HUDEP-2 (cell line): ENCODE measurements at regions not wholly inside any gene's neighbourhood (a gene's known extent, or its start where the extent isn't known, plus 50 kb on each side); places are given as distances from the start of the nearest gene placed in this dataset.

ENCODE experiments used
- DNase-seq, 76 experiments: peaks; one replicate each; lab custom pipeline; 2025; ENCODE audit not compliant: unreplicated experiment in 76 of 76; lab: John Stamatoyannopoulos, UW

GRCh38 chr1:213371847-213372619 lies 321.0 kb downstream of the RPS6KC1 start:
- DNase-seq, result no peak

- peak in 49 of 76 experiments; percentile 3 to 59 (median 31) for DNase-seq
Measured at GRCh38 chr1:213374369-213374768, 323.3 kb downstream of the RPS6KC1 start.

GRCh38 chr1:213375002-213375401 lies 324.0 kb downstream of the RPS6KC1 start:
- DNase-seq, result no peak

GRCh38 chr1:213376862-213377372 lies 325.9 kb downstream of the RPS6KC1 start:
- DNase-seq, result no peak

GRCh38 chr1:213380865-213381264 lies 329.8 kb downstream of the RPS6KC1 start:
- no peak for DNase-seq

- no peak for DNase-seq
Measured at GRCh38 chr1:213381572-213382084, 330.6 kb downstream of the RPS6KC1 start.

GRCh38 chr1:213383465-213383864 lies 332.4 kb downstream of the RPS6KC1 start:
- no peak for DNase-seq

GRCh38 chr1:213385201-213385600 lies 334.2 kb downstream of the RPS6KC1 start:
- no peak for DNase-seq

- DNase-seq, result no peak
Measured at GRCh38 chr1:213385806-213386324, 334.8 kb downstream of the RPS6KC1 start.

GRCh38 chr1:213387380-213388015 lies 336.5 kb downstream of the RPS6KC1 start:
- DNase-seq, result no peak

- no peak for DNase-seq
Measured at GRCh38 chr1:213388199-213388598, 337.2 kb downstream of the RPS6KC1 start.

GRCh38 chr1:213389061-213389581 lies 338.1 kb downstream of the RPS6KC1 start:
- no peak for DNase-seq

GRCh38 chr1:213391445-213391844 lies 340.4 kb downstream of the RPS6KC1 start:
- no peak for DNase-seq

GRCh38 chr1:213393860-213394259 lies 342.8 kb downstream of the RPS6KC1 start:
- DNase-seq, result no peak

- DNase-seq, result no peak
Measured at GRCh38 chr1:213394837-213395236, 343.8 kb downstream of the RPS6KC1 start.

GRCh38 chr1:213397638-213398037 lies 346.6 kb downstream of the RPS6KC1 start:
- DNase-seq, result no peak

- no peak for DNase-seq
Measured at GRCh38 chr1:213399695-213400094, 348.7 kb downstream of the RPS6KC1 start.

GRCh38 chr1:213409208-213409631 lies 358.2 kb downstream of the RPS6KC1 start:
- DNase-seq, result no peak

GRCh38 chr1:213409971-213410370 lies 358.9 kb downstream of the RPS6KC1 start:
- no peak for DNase-seq

GRCh38 chr1:213414346-213414745 lies 363.3 kb downstream of the RPS6KC1 start:
- no peak for DNase-seq

- no peak for DNase-seq
Measured at GRCh38 chr1:213414911-213415310, 363.9 kb downstream of the RPS6KC1 start.
